HG02678 (cell line): ENCODE measurements at regions not wholly inside any gene's neighbourhood (a gene's known extent, or its start where the extent isn't known, plus 50 kb on each side); places are given as distances from the start of the nearest gene placed in this dataset.
"Not testable (repeated sequence)": the region's sequence is repeated elsewhere in the genome, so short reads cannot be mapped to it uniquely, and the experiment has no call there.

Experiments used
- ATAC-seq: cut with Tn5 transposase; IDR thresholded peaks from one replicate; pipeline ENCODE4 v1.9.1; 2021; ENCODE audit warnings: mild to moderate bottlenecking, moderate library complexity; ENCODE audit not compliant: unreplicated experiment

DNA sequence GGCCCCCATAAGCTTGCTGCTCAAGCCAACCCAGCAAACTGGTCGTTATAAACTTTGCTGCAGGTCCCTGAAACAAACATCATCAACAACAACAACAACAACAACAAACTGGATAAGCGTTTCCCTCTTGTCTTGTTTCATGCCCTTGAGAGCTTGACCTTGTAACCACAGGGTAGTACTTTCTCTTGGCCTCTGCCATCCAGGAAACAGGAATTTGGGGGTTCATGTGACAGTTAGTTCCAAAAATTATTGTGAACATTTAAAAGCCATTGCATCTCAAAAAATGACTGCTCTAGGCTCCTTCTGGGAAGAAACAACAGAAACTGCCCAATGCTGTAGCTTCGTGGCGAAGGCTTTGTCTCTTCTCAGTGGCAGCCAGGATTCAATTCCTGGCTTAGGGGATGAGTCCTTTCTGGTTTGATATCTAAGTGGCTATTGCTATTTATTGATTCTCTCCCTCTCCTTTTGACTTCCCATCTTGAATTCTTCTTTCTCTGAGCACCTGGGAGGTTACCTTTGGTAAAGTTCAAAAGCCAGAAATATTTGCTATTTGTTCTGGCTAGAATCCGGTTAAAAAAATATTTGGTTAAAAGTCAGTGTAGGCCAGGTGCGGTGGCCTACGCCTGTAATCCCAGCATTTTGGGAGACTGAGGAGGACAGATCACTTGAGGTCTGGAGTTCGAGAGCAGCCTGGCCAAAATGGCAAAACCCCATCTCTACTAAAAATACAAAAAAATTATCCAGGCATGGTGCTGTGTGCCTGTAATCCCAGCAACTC lies 52.0 kb upstream of the CPM start:
- ATAC-seq, result no peak

DNA sequence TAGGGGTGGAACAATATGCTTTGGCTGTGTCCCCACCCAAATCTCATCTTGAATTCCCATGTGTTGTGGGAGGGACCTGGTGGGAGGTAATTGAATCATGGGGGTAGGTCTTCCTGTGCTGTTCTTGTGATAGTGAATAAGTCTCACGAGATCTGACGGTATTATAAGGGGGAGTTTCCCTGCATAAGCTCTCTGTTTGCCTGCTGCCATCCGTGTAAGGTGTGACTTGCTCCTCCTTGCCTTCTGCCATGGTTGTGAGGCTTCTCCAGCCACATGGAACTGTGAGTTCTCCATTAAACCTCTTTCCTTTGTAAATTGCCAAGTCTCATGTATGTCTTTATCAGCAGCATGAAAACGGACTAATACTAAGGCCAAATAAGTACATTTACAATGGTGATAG lies 64.6 kb upstream of the CPM start:
- not testable (repeated sequence) for ATAC-seq

- no peak for ATAC-seq
These were observed 65.1 kb upstream of the CPM start for GRCh38 chr12:68998041-68998440.

- ATAC-seq, result no peak
These were observed 67.1 kb upstream of the CPM start for GRCh38 chr12:69000074-69000473.

GRCh38 chr12:69000540-69001243 lies 67.7 kb upstream of the CPM start:
- no peak for ATAC-seq

DNA sequence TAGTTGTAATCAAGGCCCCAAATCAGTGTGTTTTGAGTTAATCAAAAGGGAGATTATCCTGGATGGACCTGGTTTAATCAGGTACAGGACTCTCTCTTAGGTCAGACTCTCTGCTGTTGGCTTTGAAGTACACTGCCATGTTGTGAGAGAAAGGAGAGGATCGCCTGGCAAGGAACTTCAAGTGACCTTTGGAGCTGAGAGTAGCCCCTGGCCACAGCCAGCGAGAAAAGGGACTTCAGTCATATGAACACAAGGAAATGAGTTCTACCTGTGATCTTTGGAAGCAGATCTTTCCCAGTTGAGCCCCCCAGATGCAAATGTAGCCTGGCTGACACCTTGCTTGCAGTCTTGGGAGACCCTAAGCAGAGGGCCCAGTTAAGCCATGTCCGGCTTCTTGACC lies 68.3 kb upstream of the CPM start:
- ATAC-seq, result no peak

- no peak for ATAC-seq
These were observed 70.0 kb upstream of the CPM start for GRCh38 chr12:69002969-69003368.

GRCh38 chr12:69003991-69004390 lies 71.0 kb upstream of the CPM start:
- ATAC-seq, result no peak

DNA sequence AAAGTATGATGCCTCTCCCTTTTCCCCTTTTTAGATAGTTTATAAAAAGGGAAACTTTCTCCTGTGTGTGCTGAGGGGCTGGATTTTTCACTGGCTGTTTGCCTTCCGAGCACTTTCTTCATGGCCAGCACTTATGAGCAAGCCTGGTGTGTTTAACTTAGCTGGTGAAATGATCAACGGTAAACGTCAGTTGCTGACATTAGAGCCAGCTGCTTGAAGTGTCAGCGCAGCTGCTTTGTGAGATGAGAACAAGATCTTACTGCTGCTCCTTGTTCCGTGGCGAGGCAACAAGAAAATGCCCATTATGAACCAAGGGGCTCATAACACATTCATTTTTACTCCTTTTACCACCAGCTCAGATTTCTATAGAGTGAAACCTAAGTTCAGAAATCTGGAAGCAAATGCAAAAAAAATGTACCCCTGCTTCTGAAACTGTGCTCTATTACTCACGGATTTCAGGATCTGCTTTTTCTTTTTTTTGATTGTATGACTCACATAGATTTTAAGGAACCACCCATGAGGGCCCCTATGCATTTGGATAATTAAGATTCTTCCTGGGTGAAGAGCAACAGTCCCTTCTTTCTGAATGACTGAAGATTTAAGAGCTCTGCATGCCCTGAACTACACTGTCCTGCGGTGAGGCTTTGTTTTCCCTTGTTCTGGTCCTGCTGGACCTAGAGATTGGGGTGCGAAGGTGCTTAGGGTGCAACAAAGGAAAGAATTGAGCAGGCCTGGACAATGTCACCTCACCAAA lies 74.3 kb upstream of the CPM start:
- ATAC-seq, result no peak

DNA sequence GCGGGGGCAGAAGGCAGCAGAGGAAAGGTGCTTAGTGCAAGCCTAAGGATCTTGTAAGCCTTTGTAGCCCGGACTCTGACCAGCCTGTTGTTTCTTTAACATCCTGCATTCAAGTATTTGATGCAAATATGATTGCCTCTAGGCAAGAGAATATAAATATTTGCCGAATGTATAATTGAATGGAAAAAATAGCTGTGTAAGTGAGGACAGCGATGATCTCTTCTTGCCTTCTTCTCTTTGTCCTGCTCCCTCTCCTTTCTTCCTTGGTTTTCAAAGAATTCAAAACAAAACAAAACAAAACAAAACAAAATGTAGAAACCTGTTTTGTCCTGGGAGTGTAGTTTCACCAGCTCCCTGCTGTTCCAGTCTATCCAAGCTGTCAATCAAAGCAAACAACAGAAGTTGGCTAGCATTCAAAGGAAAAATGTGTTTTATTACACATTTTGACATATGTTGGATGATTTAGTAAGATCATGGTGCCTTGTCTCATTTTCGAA lies 74.9 kb upstream of the CPM start:
- no peak for ATAC-seq

DNA sequence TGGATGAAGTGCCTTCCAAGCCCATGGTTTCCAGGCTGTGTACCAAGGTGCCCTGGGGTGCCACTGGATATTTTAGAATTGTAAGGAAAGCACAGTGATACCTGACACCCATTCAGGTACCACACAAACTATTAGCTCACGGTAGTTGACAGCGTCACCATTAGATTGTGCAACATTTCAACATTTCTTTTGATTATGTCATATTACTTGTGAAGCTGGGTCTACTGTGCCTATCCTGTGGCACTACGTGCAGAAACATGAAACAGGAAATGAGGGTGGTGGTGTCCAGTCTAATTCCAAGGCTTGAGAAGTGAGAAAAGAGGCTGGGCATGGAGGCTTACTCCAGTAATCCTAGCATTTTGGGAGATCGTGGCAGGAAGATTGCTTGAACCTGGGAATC lies 75.5 kb upstream of the CPM start:
- ATAC-seq, result no peak

- ATAC-seq, result no peak
These were observed 81.1 kb upstream of the CPM start for GRCh38 chr12:69014047-69014446.

- no peak for ATAC-seq
These were observed 82.0 kb upstream of the CPM start for GRCh38 chr12:69015017-69015416.

- no peak for ATAC-seq
These were observed 82.9 kb upstream of the CPM start for GRCh38 chr12:69015831-69016230.

GRCh38 chr12:69019082-69019481 lies 86.1 kb upstream of the CPM start:
- ATAC-seq, result no peak

DNA sequence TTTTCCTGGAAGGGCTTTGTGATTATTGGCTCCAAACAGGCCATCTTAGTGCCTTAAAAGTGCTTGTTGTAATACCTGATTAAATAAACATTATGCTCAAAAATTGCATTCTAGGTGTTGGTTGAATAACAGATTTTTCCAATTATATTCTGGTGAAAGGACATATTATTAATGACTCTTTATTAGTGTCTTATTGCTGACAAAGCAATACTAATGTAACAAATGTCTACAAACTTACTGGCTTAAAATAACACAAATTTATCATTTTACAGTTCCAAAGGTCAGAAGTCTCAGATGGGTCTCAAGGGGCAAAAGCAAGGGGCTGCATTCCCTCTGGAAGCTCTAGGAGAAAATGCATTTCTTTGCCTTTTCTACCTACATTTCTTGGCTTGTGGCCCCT lies 86.9 kb upstream of the CPM start:
- ATAC-seq, result no peak

DNA sequence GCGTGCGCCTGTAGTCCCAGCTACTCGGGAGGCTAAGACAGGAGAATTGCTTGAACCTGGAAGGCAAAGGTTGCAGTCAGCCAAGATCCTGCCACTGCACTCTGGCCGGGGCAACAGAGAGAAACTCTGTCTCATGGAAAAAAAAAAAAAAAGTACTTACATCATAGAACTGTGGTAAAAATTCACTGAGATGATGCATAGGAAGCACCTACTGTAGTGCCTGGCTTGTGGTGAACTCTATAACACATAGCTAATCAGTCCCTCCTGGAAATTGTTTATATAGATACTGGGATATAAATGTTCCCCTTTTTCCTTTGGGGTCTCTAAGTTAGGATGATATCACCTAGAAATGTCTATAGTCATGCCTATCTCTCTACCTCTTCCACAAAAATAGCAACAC lies 89.7 kb upstream of the CPM start:
- no peak for ATAC-seq

GRCh38 chr12:69023840-69024239 lies 90.9 kb upstream of the CPM start:
- no peak for ATAC-seq

DNA sequence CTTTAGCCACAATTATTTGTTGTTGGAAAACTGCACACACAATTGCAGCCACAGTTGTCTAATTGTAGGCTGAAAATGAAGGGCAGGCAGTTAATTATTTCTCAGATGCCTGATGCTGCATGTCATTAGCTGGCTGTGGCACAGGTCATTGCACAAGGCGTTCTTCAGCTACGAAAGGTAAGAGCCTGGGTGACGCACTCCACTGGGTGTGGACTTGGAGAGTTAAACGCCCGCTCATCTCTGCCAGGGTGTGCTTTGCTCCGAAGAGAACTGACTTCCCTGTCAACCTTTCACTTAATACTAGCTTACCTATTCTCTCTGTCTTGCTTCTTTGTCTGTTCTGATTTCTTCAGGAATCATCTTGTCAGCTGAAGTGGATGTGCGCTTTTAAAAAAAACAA lies 91.4 kb upstream of the CPM start:
- ATAC-seq, result no peak

- ATAC-seq, result no peak
These were observed 91.9 kb upstream of the CPM start for GRCh38 chr12:69024907-69025306.

- no peak for ATAC-seq
These were observed 93.4 kb upstream of the CPM start for GRCh38 chr12:69026336-69026735.

DNA sequence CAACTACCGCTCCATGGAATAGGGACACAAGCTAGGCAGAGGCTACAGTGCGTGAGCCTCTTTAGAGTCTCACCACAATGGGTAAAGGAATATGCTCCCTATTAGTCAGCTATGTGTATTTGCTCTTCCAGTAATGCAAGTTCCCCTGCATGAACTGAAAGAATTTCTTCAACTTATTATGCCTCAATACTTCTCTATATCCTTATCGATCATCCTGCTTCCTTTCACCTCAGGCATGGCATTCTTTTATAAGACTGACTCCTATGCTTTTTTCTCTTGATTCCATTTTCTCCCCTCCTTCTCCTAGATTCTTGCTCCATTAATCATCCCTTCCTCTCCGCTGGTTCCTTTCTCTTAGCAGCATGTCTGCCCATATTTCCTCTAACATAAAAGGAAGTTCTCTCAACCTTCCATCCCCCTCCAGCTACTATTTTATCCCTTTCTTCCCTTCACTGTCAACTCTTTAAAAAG lies 94.5 kb upstream of the CPM start:
- no peak for ATAC-seq
